SU-DHL-6 (cell line): ENCODE measurements at regions not wholly inside any gene's neighbourhood (a gene's known extent, or its start where the extent isn't known, plus 50 kb on each side); places are given as distances from the start of the nearest gene placed in this dataset.

Experiments used
- CTCF ChIP-seq: fragments of 200-600 bp; sonication (generic); IDR thresholded peaks from one replicate; pipeline ENCODE4 v1.5.1; 2017; ENCODE audit warnings: antibody characterized with exemption, mild to moderate bottlenecking, low read length, moderate library complexity; ENCODE audit not compliant: insufficient read depth, poor library complexity, severe bottlenecking
- EZH2phosphoT487 ChIP-seq: fragments of 200-600 bp; sonication (generic), shearing (Covaris generic); conservative IDR thresholded peaks from 2 replicates; pipeline ENCODE4 v1.6.1; 2018; ENCODE audit warnings: mild to moderate bottlenecking, antibody characterized with exemption, low read length, moderate library complexity, mixed read lengths

GRCh38 chr12:130281153-130281799 is 56.4 kb upstream of the PIWIL1 start:
- TF ChIP-seq CTCF (no peak), EZH2phosphoT487 (no peak)
